Choroid plexus epithelial cell (primary cell): ENCODE measurements at regions not wholly inside any gene's neighbourhood (a gene's known extent, or its start where the extent isn't known, plus 50 kb on each side); places are given as distances from the start of the nearest gene placed in this dataset.

ENCODE experiments used
- DNase-seq: peaks from one replicate; pipeline ENCODE4 v3.0.0-alpha.2; 2010; ENCODE audit warnings: low read depth
- H3K4me3 ChIP-seq: 2 replicates; pipeline ENCODE4 v1.5.1; 2011; ENCODE audit warnings: low read depth, mild to moderate bottlenecking, control low read depth, low read length, moderate library complexity
- TF ChIP-seq, protein P1 (sequence below): conservative IDR thresholded peaks from 2 replicates; pipeline ENCODE4 v1.5.1; 2011; ENCODE audit warnings: low read depth, mild to moderate bottlenecking, control low read depth, inconsistent platforms, low read length, moderate library complexity

DNA sequence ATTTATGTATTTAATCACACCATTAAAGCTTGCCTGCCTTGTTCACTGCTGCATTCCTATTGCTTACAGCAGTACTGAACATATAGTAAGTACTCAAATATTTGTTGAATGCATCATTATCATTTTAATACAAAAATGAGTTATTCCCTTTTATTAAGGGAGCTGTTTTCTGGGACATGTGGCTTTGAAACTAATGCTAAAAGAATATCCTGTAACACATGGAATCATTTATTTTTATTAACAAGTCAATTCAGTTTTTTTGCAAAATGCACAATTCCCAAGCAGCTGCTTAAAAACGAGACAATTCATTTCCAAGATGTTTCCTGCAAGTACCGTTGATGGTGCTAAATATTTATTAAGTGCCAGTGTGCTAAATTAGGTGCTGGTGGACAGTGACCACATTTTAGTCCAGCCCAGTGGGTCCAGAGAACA, 148.3 kb upstream of the NR3C1 start:
- no peak overlapping the region for H3K4me3 ChIP-seq
- TF ChIP-seq, protein P1, sequence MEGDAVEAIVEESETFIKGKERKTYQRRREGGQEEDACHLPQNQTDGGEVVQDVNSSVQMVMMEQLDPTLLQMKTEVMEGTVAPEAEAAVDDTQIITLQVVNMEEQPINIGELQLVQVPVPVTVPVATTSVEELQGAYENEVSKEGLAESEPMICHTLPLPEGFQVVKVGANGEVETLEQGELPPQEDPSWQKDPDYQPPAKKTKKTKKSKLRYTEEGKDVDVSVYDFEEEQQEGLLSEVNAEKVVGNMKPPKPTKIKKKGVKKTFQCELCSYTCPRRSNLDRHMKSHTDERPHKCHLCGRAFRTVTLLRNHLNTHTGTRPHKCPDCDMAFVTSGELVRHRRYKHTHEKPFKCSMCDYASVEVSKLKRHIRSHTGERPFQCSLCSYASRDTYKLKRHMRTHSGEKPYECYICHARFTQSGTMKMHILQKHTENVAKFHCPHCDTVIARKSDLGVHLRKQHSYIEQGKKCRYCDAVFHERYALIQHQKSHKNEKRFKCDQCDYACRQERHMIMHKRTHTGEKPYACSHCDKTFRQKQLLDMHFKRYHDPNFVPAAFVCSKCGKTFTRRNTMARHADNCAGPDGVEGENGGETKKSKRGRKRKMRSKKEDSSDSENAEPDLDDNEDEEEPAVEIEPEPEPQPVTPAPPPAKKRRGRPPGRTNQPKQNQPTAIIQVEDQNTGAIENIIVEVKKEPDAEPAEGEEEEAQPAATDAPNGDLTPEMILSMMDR: no peak
- DNase-seq: no peak

DNA sequence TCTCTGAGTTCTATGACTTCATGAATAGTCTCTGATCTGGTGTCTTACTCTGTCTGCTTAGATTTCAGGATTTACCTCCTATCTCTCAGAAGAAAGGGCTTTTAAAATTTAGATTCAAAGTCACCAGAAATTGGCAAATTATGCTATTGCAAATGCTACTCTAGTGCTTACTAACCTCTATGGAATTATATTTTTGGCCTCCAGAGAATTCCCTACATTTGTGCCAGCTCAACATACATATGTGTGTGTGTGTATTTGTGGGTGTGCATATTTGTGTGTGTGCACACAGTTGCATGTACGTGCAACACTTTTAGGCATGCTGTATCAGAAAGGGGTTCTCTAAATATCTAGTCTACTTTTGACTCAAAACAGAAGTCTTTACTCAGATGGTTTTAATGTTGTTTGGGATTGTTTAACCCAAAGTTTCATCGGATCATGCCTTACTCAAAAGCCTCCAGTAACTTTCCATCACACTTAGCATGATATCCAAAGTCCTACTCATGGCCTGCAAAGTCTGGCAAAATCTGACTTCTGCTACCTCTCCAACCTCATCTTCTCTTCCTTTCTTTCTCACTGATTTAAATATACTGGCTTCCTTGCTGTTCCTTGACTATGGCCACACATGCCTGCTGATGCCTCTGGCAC, 147.6 kb upstream of the NR3C1 start:
- no peak overlapping the region for H3K4me3 ChIP-seq
- TF ChIP-seq, protein P1: no peak
- DNase-seq: no peak

DNA sequence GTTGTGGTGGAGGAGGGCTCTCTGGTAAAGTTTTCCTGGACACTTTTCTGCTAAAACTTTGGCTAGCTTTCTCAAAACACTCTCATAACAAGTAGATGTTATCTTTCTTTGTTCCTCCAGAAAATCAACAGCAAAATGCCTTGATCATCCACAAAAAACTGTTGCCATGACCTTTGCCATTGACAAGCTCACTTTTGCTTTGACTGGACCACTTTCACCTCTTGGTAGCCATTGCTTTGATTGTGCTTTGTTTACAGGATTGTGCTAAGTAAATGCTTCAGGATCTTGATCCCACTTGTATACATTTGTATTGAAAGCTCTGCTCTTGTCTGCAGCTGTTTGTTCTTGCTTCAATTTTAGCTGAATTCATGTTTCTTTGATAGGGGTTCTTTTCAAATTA, 143.9 kb upstream of the NR3C1 start:
- TF ChIP-seq, protein P1: no peak
- H3K4me3 ChIP-seq: no peak overlapping the region
- DNase-seq: no peak

DNA sequence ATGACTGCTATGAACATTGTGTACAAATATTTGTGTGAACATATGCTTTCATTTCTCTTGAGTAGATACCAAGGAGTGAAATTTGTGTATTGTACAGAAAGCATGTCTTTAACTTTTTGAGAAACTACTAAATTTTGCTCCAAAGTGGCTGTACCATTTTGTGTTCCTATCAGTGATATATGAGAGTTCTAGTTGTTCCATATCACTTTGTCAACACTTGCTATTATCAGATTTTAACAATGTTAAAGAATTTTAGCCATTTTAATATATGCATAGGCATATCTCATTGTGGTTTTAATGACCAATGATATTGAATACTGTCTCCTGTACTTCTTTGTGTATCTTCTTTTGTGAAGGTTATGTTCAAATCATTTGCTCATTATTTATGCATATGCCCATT, 142.9 kb upstream of the NR3C1 start:
- H3K4me3 ChIP-seq: no peak overlapping the region
- TF ChIP-seq, protein P1: no peak
- no peak for DNase-seq

DNA sequence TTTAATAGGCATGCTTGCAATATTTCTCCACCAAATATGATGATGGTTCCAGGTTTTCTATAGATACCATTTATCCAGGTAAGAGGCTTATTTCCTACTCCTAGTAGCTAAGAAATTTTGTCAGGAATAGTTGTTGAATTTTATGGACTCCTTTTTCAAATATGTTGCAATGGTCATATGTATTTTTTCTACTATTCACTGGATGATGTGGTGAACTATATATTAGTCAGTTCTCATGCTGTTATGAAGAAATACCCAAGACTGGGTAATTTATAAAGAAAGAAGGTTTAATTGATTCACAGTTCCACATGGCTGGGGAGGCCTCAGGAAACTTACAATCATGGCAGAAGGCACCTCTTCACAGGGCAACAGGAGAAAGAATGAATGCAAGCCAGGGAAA, 141.1 kb upstream of the NR3C1 start:
- TF ChIP-seq, protein P1: no peak
- no peak overlapping the region for H3K4me3 ChIP-seq
- DNase-seq: no peak

DNA sequence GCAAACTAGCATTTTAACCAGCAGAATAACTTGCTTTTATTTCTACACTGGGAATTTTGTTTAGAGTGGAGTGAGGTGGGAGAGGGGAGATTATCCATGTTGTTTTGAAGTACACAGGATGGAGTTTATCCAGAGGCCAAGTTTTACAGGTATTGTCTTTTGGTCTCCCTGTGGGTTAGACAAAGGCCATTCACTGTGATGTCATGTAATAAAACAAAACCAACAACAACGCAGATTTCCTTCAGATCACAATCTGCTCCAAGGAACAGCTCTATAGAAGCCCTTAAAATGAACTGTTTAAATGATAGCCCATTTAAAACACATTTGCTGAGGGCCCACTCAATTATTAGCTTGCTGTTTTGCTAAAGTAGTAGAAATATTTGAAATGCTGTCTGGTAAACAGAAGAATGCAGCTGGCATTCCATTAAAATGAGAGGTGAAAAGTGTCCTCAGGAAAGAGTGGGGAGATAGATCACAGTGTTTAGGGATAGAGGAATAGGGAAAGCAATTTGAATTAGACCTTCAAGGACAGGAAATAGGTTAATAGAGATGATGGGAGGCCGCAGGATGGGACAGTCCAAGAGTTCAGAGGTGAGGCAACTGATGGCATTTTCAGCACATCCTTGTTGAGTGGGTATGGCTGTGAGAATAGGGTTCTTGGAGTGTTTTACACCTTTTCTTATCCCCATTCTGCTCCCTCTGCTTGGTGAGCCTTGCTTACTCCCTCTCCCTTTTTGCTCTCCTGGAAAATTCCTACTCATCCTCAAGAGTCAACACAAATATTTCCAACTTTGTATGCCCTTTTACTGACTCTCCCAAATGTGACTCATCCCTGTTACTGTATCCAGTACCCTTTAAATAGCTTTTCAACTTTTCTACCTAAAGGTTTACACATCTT, 140.1 kb upstream of the NR3C1 start:
- H3K4me3 ChIP-seq: no peak overlapping the region
- DNase-seq: peak; percentile 59
- TF ChIP-seq, protein P1: no peak

DNA sequence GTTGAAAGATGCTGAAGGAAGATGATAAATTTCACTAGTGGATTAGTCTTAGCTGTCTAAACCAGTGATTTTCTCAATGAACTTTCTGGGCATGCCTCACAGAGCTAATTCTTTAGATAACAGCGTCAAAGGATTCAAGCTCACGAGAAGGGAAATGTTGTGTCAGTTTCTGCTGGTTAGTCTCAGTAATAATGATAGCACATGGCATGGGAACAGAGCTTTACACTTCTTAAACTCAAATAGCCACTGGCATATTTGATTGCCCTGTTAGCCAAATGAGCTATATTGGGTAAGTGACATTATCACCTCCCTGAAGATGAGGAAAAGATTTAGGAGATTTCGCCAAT, 139.3 kb upstream of the NR3C1 start:
- no peak overlapping the region for H3K4me3 ChIP-seq
- TF ChIP-seq, protein P1: no peak
- no peak for DNase-seq
